HG03432 (cell line): ENCODE measurements at regions not wholly inside any gene's neighbourhood (a gene's known extent, or its start where the extent isn't known, plus 50 kb on each side); places are given as distances from the start of the nearest gene placed in this dataset.
A peak's percentile ranks its signal among the peaks of the same experiment; 100 is the strongest.

Experiments
- ATAC-seq: cut with Tn5 transposase; IDR thresholded peaks from one replicate; pipeline ENCODE4 v1.9.1; 2021; ENCODE audit warnings: mild to moderate bottlenecking, moderate library complexity; ENCODE audit not compliant: unreplicated experiment

DNA sequence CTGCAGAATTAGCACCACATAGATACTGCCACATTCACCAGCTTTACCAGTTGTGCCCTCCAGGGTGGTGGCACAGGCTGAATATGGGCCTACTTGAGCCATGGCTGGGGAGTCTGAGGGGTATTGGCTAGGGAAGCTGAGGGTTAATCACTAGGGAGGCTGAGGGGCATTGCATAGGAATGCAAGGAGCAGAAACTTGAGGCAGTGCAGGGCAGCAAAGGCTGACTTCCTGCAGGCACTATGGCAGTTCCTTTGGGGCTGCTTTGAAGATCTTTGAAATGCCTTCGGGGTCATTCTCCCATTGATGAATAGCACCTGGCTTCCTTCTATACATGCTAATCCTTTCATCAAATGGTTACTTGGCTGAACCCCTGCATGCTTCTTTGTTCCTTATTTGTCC lies 171.5 kb downstream of the RCN1 start:
- ATAC-seq = no peak

- no peak for ATAC-seq
Observed at GRCh38 chr11:32265911-32266310, 169.4 kb downstream of the WT1 start.

DNA sequence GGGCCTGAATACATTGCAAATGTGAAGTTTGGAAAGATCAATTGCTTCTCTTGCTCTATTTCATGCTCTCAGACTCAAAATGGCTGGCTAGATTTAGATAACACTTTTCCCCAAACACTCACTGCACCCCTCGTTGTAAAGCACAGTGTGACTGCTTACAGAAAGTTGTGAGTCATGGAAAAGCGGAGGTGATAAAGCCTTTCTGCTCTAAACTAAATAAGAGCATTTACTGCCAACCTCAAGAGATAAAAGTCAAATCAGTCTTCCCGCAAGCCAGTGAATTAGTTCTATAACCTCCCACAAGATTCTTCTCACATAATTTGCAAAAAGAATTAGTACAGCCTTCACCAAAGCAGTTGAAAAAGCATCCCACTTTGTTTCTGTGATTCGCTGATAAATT lies 168.7 kb downstream of the WT1 start:
- ATAC-seq = no peak

DNA sequence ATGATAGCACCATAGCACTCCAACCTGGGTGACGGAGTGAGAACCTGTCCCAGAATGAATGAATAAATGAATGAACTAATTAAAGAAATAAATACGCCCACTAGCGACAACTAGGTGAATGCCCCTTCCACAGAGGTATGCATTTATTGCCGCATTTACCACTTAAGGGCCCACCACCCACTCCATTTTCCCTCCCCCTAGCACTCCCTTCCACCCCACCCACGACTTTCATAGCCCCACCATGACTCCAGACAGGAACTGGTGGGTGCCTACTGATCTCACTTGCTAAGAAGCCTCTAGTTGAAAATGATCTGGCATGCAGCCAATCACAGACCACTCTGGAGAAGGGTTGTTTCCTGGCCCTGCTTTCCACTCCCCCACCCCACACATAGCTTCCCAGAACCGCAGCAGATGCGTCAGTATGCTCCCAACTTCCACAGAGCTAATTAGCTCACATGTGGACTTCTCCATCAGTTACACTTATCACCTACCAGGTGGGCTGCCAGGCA lies 167.6 kb downstream of the WT1 start:
- no peak for ATAC-seq

DNA sequence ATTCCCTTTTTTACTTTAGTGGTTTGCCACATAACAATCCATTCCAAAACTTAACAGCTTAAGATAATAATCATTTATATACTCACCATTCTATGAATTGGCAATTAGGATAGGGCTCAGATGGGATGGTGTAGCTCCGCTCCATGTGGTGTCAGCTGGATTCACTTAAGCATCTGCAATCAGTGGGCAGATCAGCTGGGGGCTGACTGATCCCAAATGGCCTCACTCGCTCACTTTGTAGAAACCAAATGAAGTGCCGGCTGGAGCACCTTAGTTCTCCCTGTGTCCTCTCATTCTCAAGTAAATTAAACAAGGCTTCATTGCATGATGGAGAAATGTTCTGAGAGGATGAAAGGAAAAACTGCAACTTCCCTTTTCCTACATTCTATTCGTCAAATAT lies 161.4 kb downstream of the WT1 start:
- no peak for ATAC-seq

DNA sequence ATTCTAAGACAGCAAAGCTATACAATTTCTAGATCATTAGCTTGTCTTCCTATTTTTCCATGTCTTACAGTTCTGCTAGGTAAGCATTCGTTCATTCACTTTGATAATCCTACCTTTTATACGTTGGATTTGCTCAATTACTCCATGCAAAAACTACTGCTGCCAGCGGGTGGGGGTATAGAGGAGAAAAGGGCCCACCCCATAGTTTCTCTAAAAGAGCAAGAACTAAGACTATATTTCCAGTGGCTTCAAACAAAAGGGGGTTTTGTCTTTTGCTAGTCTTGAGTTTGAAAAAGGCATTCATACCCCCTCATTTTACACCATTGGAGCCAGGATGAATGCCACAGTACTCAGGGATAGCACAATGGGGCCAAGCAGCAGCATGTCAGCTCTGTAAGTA lies 155.7 kb downstream of the WT1 start:
- ATAC-seq = no peak

GRCh38 chr11:32280339-32280738 lies 155.0 kb downstream of the WT1 start:
- peak; percentile 60 for ATAC-seq

DNA sequence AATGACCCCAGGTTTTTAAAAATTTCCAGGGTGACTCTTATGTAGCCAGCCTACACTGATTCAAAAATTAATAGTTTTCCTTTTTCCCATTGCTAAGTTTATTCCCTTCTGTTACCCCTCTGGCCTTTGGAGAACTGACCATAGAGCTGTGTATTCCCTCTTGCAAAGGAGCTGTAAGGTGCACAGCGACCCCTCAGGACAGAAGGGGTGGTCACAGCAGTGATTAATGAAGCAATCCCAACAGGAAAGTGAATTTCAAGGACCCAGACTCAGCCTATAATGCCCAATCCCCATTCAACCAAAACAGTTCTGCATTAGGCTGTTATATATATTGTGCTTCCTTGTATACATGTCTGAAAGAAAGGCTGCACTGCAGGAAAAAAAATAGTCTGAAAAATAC lies 147.1 kb downstream of the WT1 start:
- ATAC-seq = no peak

- ATAC-seq = no peak
Observed at GRCh38 chr11:32289701-32290100, 145.6 kb downstream of the WT1 start.

DNA sequence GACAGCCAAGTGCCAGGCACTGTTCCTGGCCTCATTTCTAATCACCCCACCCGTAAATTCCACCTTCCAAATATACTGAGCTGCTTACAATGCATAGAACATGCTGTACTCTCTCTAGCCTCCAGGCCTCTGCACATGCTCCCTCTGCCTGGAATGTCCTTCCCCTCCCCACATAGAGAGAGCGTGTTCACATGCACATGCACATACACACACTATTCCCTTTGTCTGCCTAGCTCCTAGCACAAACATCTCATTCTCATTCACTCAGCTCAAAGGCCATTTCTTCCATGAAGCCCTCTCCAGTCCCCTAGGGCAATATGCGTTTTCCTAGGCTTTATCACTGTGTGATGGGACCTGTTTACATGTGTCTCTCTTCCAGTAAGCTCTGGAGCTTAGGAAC lies 144.6 kb downstream of the WT1 start:
- ATAC-seq = no peak

DNA sequence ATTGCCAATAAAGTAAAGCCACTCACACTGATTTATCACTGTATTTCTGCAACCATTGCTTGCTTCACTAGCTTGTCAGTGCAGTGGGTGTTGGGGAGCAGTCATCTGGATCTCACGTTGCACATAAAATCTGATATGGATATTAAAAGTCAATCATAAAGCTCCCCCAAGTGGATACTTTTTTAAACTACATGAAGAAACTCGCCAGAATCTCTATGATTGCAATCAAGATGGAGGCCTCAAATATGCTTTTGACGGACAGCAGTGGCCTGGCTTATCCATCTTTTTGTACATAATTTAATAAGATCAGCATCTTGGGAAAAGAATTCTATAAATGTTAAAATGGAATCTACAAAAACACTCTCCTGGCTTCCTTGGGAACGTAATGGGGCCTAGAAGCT lies 137.7 kb downstream of the WT1 start:
- ATAC-seq = peak; percentile 60

DNA sequence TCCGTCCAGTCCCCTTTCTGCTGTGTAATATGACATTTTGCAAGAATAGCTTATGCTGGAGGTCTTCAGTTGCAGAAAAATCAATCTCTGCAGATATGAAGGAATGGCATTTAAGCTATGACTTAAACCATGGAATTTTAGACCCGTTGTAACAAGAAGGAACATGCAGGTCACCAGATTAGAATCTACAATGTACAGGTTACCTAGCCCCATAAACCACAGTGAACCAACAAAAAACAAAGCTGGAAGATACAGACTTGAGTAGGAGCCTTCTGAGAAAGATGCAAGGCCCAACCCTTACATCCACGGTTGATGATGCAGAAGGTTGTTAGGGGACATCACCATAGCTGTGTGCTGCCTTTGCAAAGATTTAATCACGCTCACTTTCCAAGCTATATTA lies 132.5 kb downstream of the WT1 start:
- ATAC-seq = no peak

GRCh38 chr11:32304521-32304920 lies 130.8 kb downstream of the WT1 start:
- no peak for ATAC-seq

GRCh38 chr11:32305460-32305859 lies 129.9 kb downstream of the WT1 start:
- no peak for ATAC-seq

- ATAC-seq = no peak
Observed at GRCh38 chr11:32307471-32307870, 127.9 kb downstream of the WT1 start.

DNA sequence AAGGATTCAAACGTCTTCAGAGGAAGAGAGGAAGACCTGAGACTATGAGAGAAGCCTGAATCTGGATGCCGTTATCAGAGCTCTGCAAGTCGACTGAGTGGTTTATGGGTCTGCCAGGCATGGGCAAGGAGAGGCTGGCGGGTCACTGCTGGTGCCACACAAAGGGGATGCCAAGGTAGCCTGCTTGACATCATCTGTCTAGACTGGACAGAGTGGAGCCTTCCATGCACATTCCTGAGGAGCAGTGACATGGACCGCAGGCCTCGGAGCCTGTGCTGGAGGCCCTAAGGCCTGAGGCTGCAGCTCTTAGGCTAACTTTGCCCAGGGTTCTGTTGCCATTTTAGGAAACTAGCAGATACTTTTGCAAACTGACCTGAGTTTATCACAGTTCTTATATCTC lies 127.4 kb downstream of the WT1 start:
- ATAC-seq = no peak

- no peak for ATAC-seq
Observed at GRCh38 chr11:32309530-32310213, 125.7 kb downstream of the WT1 start.

GRCh38 chr11:32310214-32310601 lies 125.1 kb downstream of the WT1 start:
- ATAC-seq = no peak

DNA sequence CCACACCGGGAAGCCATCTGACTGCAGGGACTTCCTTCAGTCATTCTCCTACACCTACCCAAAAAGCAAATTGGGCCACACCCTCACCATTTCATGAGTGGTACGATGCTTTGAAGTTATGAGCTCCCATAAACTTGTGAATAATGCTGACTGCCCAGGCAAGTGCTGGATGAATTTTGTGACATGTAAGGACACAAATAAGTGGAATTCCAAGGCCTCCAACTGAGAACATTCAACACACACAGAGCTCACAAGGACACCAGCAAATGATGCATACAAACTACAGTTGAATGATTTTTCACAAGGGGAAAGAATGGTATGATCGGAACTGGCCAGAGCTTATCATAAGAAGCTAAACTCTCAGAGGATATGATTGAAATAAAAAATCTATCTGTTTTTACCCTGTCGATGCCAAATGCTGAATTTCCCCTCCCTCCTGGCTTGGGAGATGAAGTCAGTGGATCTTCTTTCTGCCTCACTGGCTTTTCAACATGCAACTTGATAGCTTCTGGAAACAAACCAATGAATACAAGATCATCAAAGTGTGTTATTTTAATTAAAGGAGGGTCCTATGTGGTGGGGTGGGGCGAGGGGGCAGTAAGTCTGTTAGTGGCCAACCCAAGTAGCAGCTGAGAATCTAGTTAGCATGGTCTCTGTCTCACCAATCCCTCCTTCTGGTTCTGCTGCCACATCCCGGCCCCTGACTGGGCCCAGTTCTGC lies 123.8 kb downstream of the WT1 start:
- ATAC-seq = no peak

DNA sequence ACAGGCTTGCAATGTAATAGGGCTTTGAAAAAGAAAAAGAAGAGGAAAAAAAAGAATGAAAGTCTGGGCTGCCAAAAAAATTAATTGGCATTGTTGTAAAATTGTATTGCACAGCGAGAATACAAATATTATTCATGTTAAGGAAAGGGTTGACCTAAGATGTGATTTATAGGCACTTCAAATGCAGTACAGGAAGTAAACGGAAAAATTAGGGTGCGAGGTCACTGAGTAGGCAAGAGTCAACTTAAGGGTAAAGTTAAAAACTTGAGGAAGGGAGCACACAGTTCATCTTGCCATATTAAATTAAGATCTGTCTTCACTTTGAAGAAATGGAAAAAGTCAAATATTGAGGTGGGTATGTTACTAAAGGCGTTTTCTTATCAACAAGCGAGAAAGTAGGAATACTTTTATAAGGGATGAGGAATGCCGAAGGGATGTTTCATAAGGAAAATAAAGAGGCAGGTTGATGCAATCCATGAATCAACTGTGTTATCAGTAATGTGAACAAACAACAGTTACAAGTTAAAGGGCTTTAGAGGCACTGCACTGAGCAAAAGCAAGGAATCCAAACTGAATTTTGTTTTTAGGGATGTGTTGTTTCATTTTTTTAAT lies 123.0 kb downstream of the WT1 start:
- ATAC-seq = no peak

- ATAC-seq = peak; percentile 54
Observed at GRCh38 chr11:32312865-32313403, 122.4 kb downstream of the WT1 start.

- no peak for ATAC-seq
Observed at GRCh38 chr11:32313477-32313876, 121.9 kb downstream of the WT1 start.
